GM13977 (cell line): ENCODE measurements at regions not wholly inside any gene's neighbourhood (a gene's known extent, or its start where the extent isn't known, plus 50 kb on each side); places are given as distances from the start of the nearest gene placed in this dataset.

ENCODE experiments used
- DNase-seq: peaks from one replicate; pipeline ENCODE4 v3.0.0; 2012; ENCODE audit warnings: low spot score
- CTCF ChIP-seq: IDR thresholded peaks from 2 replicates; pipeline ENCODE4 v1.5.1; 2012; ENCODE audit warnings: mild to moderate bottlenecking, control low read depth; ENCODE audit not compliant: insufficient read depth; ENCODE audit errors: extremely low read depth, missing control alignments
- in situ Hi-C: fragments of 300-500 bp; cut with MboI; formaldehyde crosslinking; loops from one replicate; pipeline ENCODE4 v1.12.0; 2022; ENCODE audit warnings: low sequenced_read_pairs, low pct_unique_long_range_greater_than_20kb, mixed read lengths, inconsistent platforms; ENCODE audit not compliant: unreplicated experiment

GRCh38 chr4:147408189-147408588, 72.7 kb upstream of the EDNRA start:
- no peak for DNase-seq
- in situ Hi-C loops = no loop called here
- TF ChIP-seq CTCF = no peak

GRCh38 chr4:147409350-147409749, 71.5 kb upstream of the EDNRA start:
- TF ChIP-seq CTCF = no peak
- no peak for DNase-seq
- in situ Hi-C loops = no loop called here

- TF ChIP-seq CTCF = no peak
- in situ Hi-C loops = no loop called here
- no peak for DNase-seq
Observed at GRCh38 chr4:147418226-147418625, 62.7 kb upstream of the EDNRA start.

- in situ Hi-C loops = no loop called here
- TF ChIP-seq CTCF = no peak
- no peak for DNase-seq
Observed at GRCh38 chr4:147421456-147421855, 59.4 kb upstream of the EDNRA start.

- DNase-seq = no peak
- in situ Hi-C loops = no loop called here
Observed at GRCh38 chr4:147423229-147423628, 57.7 kb upstream of the EDNRA start.

GRCh38 chr4:147425019-147425418, 55.9 kb upstream of the EDNRA start:
- in situ Hi-C loops = no loop called here
- no peak for TF ChIP-seq CTCF
- no peak for DNase-seq

More at GRCh38 chr4:147423229-147423628, 57.7 kb upstream of the EDNRA start:
- no peak for TF ChIP-seq CTCF

GRCh38 chr4:147428583-147428982, 52.3 kb upstream of the EDNRA start:
- DNase-seq = no peak
- TF ChIP-seq CTCF = no peak
- in situ Hi-C loops = no loop called here
